ENCODE measurements at regions not wholly inside any gene's neighbourhood (a gene's known extent, or its start where the extent isn't known, plus 50 kb on each side); places are given as distances from the start of the nearest gene placed in this dataset.

- Histone ChIP-seq H3K4me1 (replicated peaks in 1 of 4; ENCODE audit: control insufficient read depth in 3 of 4, insufficient read depth in 4 of 4, low read length in 3 of 4) (peaks cover 0 to 5% (median 1%) of the 10 kb centered on the region in 4 experiments; a peak in 3 of 7 replicates), H3K27me3 (replicated peaks in 1 of 4; ENCODE audit: control insufficient read depth in 3 of 4, extremely low read depth in 1 of 4, insufficient read depth in 3 of 4, low read length in 3 of 4) (no peaks in the 10 kb centered on the region; a peak in 1 of 7 replicates), H3K14ac (ENCODE audit: insufficient read length) (no peak overlapping the region), H3K4me2 (ENCODE audit: insufficient read depth in 1 of 2, low read depth in 2 of 2, low read length in 2 of 2) (no peak overlapping the region), H3K9me3 (ENCODE audit: insufficient read depth in 2 of 2, low read depth in 1 of 2, low read length in 1 of 2) (no peaks in the 10 kb centered on the region), H2AFZ (ENCODE audit: low read length) (no peak overlapping the region), H3K36me3 (ENCODE audit: control insufficient read depth in 2 of 4, insufficient read depth in 4 of 4, low read length in 3 of 4) (no peaks in the 10 kb centered on the region), H3K79me1 (ENCODE audit: low read depth, low read length) (no peaks in the 10 kb centered on the region), H3K4ac (replicated peaks; ENCODE audit: insufficient read length, low read depth, low read length) (no peak overlapping the region), H2BK12ac (ENCODE audit: low read depth, low read length) (no peak overlapping the region), H4K8ac (ENCODE audit: extremely low read depth, insufficient read depth, low read length) (no peak overlapping the region), H2BK15ac (ENCODE audit: low read length) (no peak overlapping the region), H3K23ac (ENCODE audit: insufficient read length) (no peak overlapping the region), H3K79me2 (ENCODE audit: control insufficient read depth in 1 of 2, insufficient read depth in 2 of 2, low read length in 2 of 2) (no peaks in the 10 kb centered on the region), H3K56ac (replicated peaks; ENCODE audit: insufficient read length, low read depth, low read length) (no peak overlapping the region), H2BK20ac (ENCODE audit: low read length) (no peak overlapping the region), H3K4me3 (ENCODE audit: extremely low read depth in 1 of 4, insufficient read depth in 2 of 4, low read depth in 3 of 4, low read length in 4 of 4) (no peak overlapping the region), H3K9ac (replicated peaks in 1 of 4; ENCODE audit: extremely low read depth in 1 of 4, low read depth in 3 of 4, low read length in 3 of 4) (no peak overlapping the region), H3K18ac (ENCODE audit: extremely low read depth, low read length) (no peak overlapping the region), H2BK5ac (ENCODE audit: low read depth, low read length) (no peak overlapping the region), H2BK120ac (replicated peaks; ENCODE audit: low read depth, low read length) (no peak overlapping the region), H4K5ac (ENCODE audit: insufficient read length, low read depth, low read length) (no peak overlapping the region), H3K23me2 (ENCODE audit: low read depth, low read length) (no peaks in the 10 kb centered on the region), H2AK5ac (ENCODE audit: low read depth, low read length) (no peak overlapping the region), H4K20me1 (replicated peaks in 1 of 2; ENCODE audit: control insufficient read depth in 1 of 2, insufficient read depth in 2 of 2, low read length in 2 of 2) (no peaks in the 10 kb centered on the region), H3K27ac (ENCODE audit: low read depth, low read length) (no peak overlapping the region), H4K91ac (replicated peaks; ENCODE audit: insufficient read length, low read length) (no peak overlapping the region)
- WGBS, 2 experiments (ENCODE audit: extremely low coverage in 1 of 2, insufficient coverage in 1 of 2, insufficient read length in 1 of 2, insufficient replicate concordance in 2 of 2, low coverage in 1 of 2, low lambda C conversion rate in 2 of 2, missing lambda C conversion rate in 1 of 2), result 94% methylated on average over 4 of the region's 4 CpGs; no CpG with 5 or more reads in 1 of the 2 experiments
- FAIRE-seq (no peak), DNase-seq (ENCODE audit: low read depth in 1 of 2, low spot score in 2 of 2) (no peak)
- ChIA-PET CTCF (ENCODE audit: partially characterized antibody) (interaction anchor here (0.7 to 1.9 kb wide), 3 partner anchors 26 to 192 kb away, joined by 3 to 7 read pairs (median 4); no protein-coding TSS in a partner anchor), POLR2A (ENCODE audit: partially characterized antibody) (no interaction called here)
- TF ChIP-seq KDM1A (IDR thresholded peaks at IDR 0.05; ENCODE audit: borderline replicate concordance, low read length) (no peak), CBX5 (IDR thresholded peaks at IDR 0.05; ENCODE audit: low read depth, low read length) (no peak), TCF12 (IDR thresholded peaks at IDR 0.05; ENCODE audit: low read depth, low read length) (no peak), CHD1 (IDR thresholded peaks at IDR 0.05; ENCODE audit: low read depth, low read length) (no peak), KDM5A (IDR thresholded peaks at IDR 0.05; ENCODE audit: low read length) (no peak), ASH2L (IDR thresholded peaks at IDR 0.05; ENCODE audit: low read length) (no peak), SIN3A (conservative IDR thresholded peaks at IDR 0.05 in 1 of 2, IDR thresholded peaks at IDR 0.05 in 1 of 2; ENCODE audit: low read depth in 1 of 2, low read length in 2 of 2) (no peak), POLR2AphosphoS5 (IDR thresholded peaks at IDR 0.05; ENCODE audit: low read depth, low read length) (no peak), RNF2 (IDR thresholded peaks at IDR 0.05; ENCODE audit: borderline replicate concordance, low read depth, low read length, missing control alignments, poor library complexity, severe bottlenecking) (no peak), RXRA (IDR thresholded peaks at IDR 0.05; ENCODE audit: insufficient read depth, low read depth, low read length) (no peak), RBBP5 (IDR thresholded peaks at IDR 0.05; ENCODE audit: borderline replicate concordance, low read depth, low read length) (no peak)
- TF ChIP-seq, protein P1, sequence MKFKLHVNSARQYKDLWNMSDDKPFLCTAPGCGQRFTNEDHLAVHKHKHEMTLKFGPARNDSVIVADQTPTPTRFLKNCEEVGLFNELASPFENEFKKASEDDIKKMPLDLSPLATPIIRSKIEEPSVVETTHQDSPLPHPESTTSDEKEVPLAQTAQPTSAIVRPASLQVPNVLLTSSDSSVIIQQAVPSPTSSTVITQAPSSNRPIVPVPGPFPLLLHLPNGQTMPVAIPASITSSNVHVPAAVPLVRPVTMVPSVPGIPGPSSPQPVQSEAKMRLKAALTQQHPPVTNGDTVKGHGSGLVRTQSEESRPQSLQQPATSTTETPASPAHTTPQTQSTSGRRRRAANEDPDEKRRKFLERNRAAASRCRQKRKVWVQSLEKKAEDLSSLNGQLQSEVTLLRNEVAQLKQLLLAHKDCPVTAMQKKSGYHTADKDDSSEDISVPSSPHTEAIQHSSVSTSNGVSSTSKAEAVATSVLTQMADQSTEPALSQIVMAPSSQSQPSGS (IDR thresholded peaks at IDR 0.05; ENCODE audit: low read length), result no peak
Measured at GRCh38 chr2:64338108-64338507, 115.9 kb upstream of the LGALSL start.

Measured in H1 (cell line).